ENCODE measurements at regions not wholly inside any gene's neighbourhood (a gene's known extent, or its start where the extent isn't known, plus 50 kb on each side); places are given as distances from the start of the nearest gene placed in this dataset.

DNA sequence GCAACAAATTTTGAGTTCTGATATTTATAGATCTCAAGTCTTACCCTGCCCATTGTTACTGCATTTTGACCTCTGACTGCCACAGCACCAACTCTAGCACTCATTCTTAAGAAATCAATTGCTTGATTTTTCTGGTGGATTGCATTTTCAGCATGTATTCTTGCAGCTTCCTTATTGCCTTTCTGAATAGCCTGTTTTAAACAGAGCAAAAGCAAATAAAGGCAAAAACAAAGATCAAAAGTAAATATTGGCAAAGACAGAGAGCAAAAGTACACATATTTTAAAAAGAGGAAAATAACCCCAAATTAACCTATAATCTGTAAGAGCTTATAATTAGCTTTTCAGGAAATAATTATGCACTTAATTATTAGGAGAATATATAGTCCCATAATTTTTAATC lies 129.4 kb upstream of the TENT5D start:
- DNase-seq (ENCODE audit: low spot score in 2 of 2): no peak
- no peaks in the 10 kb centered on the region for H3K9me3 ChIP-seq
- H3K36me3 ChIP-seq: no peaks in the 10 kb centered on the region
- no peak overlapping the region for H3K27ac ChIP-seq
- peaks cover 0 to 14% of the 10 kb centered on the region in 2 donors for H3K27me3 ChIP-seq
- no peak overlapping the region for H3K4me3 ChIP-seq
- intact Hi-C loops (cut with DNase I; ENCODE audit: low total_unique reads): no loop called here
- H3K4me1 ChIP-seq: no peaks in the 10 kb centered on the region
- TF ChIP-seq CTCF (IDR thresholded peaks at IDR 0.05) (no peak), POLR2A (IDR thresholded peaks at IDR 0.05) (no peak), POLR2AphosphoS5 (IDR thresholded peaks at IDR 0.05) (no peak)

DNA sequence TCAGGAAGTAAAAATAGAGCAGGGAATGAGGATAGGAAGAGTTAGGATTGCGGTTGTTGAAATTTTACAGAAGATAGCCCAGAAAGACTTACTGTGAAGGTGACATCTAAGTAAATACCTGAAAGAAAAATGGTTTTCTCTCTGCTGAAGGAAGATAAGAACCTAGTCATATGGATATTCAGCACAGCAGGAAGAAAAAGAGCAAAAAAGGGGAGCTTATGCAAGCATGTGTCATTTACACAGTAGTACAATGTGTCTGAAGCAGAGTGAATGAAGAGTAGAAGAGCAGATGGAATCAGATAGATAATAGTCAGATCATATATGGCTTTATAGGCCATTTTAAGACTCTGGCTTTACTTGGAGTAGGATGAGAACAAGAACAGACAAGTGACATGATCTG lies 126.9 kb upstream of the TENT5D start:
- TF ChIP-seq CTCF (IDR thresholded peaks at IDR 0.05) (no peak), POLR2A (IDR thresholded peaks at IDR 0.05) (no peak), POLR2AphosphoS5 (IDR thresholded peaks at IDR 0.05) (no peak)
- Histone ChIP-seq H3K27me3 (peaks cover 0 to 3% of the 10 kb centered on the region in 2 donors), H3K27ac (no peak overlapping the region), H3K4me3 (no peak overlapping the region), H3K9me3 (no peaks in the 10 kb centered on the region), H3K36me3 (no peaks in the 10 kb centered on the region), H3K4me1 (no peaks in the 10 kb centered on the region)
- no peak for DNase-seq (ENCODE audit: low spot score in 2 of 2)
- intact Hi-C loops (cut with DNase I; ENCODE audit: low total_unique reads): no loop called here

DNA sequence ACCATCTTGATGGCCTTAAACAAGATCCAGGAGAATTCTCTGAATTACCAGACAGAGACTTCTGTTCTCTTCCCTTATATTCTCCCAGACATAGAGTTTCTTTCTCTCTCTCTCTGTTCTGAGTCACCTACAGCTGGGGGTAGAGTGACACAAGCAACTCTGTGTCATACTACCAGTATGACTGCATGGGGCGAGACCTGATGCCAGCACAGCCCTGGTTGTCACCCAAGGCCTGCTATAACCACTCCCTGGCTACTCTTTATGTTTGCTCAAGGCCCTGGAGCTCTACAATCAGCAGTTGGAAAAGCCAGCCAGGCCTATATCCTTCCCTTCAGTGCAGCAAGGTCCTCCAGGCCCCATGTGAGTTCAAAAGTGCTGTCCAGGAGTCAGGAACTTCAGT lies 114.2 kb upstream of the TENT5D start:
- Histone ChIP-seq H3K36me3 (no peaks in the 10 kb centered on the region), H3K27ac (no peak overlapping the region), H3K27me3 (peaks cover 0 to 17% of the 10 kb centered on the region in 2 donors), H3K9me3 (peaks cover 0 to 7% of the 10 kb centered on the region in 2 donors), H3K4me1 (no peaks in the 10 kb centered on the region), H3K4me3 (no peak overlapping the region)
- TF ChIP-seq POLR2A (IDR thresholded peaks at IDR 0.05) (no peak), CTCF (IDR thresholded peaks at IDR 0.05) (no peak)
- intact Hi-C loops (cut with DNase I; ENCODE audit: low total_unique reads): no loop called here
- no peak for DNase-seq (ENCODE audit: low spot score in 2 of 2)

GRCh38 chrX:80312448-80312847 lies 107.8 kb upstream of the TENT5D start:
- H3K27ac ChIP-seq: no peak overlapping the region
- H3K4me1 ChIP-seq: no peaks in the 10 kb centered on the region
- intact Hi-C loops (cut with DNase I; ENCODE audit: low total_unique reads): no loop called here
- peaks cover 0 to 13% of the 10 kb centered on the region in 2 donors for H3K9me3 ChIP-seq
- no peak for TF ChIP-seq CTCF (IDR thresholded peaks at IDR 0.05)
- TF ChIP-seq POLR2A (IDR thresholded peaks at IDR 0.05): no peak
- TF ChIP-seq POLR2AphosphoS5 (IDR thresholded peaks at IDR 0.05): no peak
- peaks cover 0 to 9% of the 10 kb centered on the region in 2 donors for H3K27me3 ChIP-seq
- H3K36me3 ChIP-seq: no peaks in the 10 kb centered on the region
- DNase-seq (ENCODE audit: low spot score in 2 of 2): no peak
- H3K4me3 ChIP-seq: no peak overlapping the region

GRCh38 chrX:80316526-80316925 lies 103.7 kb upstream of the TENT5D start:
- Histone ChIP-seq H3K4me1 (no peaks in the 10 kb centered on the region), H3K27ac (no peak overlapping the region), H3K4me3 (no peak overlapping the region), H3K27me3 (peaks cover 0 to 4% of the 10 kb centered on the region in 2 donors), H3K36me3 (no peaks in the 10 kb centered on the region), H3K9me3 (peaks cover 7 to 34% of the 10 kb centered on the region in 2 donors)
- no peak for DNase-seq (ENCODE audit: low spot score in 2 of 2)
- no peak for TF ChIP-seq POLR2AphosphoS5 (IDR thresholded peaks at IDR 0.05)
- TF ChIP-seq CTCF (IDR thresholded peaks at IDR 0.05): no peak
- no peak for TF ChIP-seq POLR2A (IDR thresholded peaks at IDR 0.05)
- intact Hi-C loops (cut with DNase I; ENCODE audit: low total_unique reads): no loop called here
